ENCODE measurements at regions not wholly inside any gene's neighbourhood (a gene's known extent, or its start where the extent isn't known, plus 50 kb on each side); places are given as distances from the start of the nearest gene placed in this dataset.

DNA sequence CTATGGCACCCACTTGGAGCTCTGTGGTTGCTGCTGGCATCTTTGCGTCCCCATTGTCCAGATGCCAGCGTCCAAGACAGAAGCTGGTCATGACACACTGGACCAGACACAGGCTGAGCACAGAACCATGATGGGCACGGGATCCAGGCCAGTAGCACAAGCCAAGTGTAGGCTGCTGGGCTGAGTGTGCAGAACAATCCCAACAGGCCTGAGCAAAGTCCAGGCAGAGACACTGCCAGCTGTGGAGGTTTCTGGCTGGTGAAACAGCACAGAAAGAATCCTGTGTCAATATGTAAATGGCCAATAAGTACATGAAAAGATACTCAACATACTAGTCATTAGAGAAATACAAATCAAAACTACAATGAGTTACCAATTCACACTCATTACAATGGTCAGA lies 705.4 kb downstream of the METTL4 start:
- Histone ChIP-seq H3F3A (replicated peaks; ENCODE audit: insufficient read depth) (no peaks in the 10 kb centered on the region), H3K4me3 (ENCODE audit: low read depth in 2 of 2, low read length in 1 of 2) (no peak overlapping the region), H3K9me3 (no peaks in the 10 kb centered on the region), H3K27ac (ENCODE audit: low read depth in 2 of 2, low read length in 1 of 2) (no peak overlapping the region), H3K36me3 (replicated peaks in 1 of 2; ENCODE audit: control insufficient read depth in 1 of 2, insufficient read depth in 2 of 2, low read length in 1 of 2) (no peaks in the 10 kb centered on the region), H3K27me3 (ENCODE audit: insufficient read depth) (no peaks in the 10 kb centered on the region), H3K79me2 (ENCODE audit: insufficient read depth) (no peaks in the 10 kb centered on the region), H3K9me2 (peaks cover 3% of the 10 kb centered on the region; the same call in 1 of the 2 replicates), H4K20me1 (ENCODE audit: insufficient read depth) (no peaks in the 10 kb centered on the region), H3K4me1 (ENCODE audit: control insufficient read depth in 1 of 2, insufficient read depth in 2 of 2, low read depth in 1 of 2, low read length in 1 of 2) (no peaks in the 10 kb centered on the region), H3K9ac (no peak overlapping the region), H3K4me2 (no peak overlapping the region), H2AFZ (ENCODE audit: low read depth) (no peak overlapping the region)
- no peak for DNase-seq
- WGBS (ENCODE audit: low lambda C conversion rate): 13% methylated on average over 3 of the region's 3 CpGs
- TF ChIP-seq GATA2 (CRISPR knock-in tag; IDR thresholded peaks at IDR 0.05) (no peak), RFX5 (IDR thresholded peaks at IDR 0.05; ENCODE audit: low read length) (no peak), RCOR1 (IDR thresholded peaks at IDR 0.05; ENCODE audit: low read length) (no peak)
- ChIA-PET CTCF (no interaction called here), POLR2A (no interaction called here)

DNA sequence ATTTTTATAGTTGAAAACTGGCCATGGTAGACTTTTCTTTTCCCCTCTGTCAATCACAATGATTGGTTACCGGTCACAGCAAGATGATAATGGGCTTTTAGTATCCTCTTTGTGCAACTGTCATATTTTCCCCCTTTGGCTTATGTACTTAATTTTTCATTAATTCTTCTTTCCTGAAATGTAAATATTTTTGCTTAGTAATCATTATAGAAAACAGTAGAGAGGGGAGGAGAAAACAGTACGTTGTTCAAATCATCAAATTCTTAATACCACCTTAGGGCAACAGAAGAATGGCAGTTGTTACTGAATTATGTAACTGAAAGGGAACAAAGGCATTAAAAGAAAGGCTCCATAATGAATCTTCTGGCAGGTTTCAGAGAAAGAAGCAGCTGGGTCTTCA lies 699.0 kb downstream of the METTL4 start:
- ChIA-PET POLR2A (no interaction called here), CTCF (no interaction called here)
- Histone ChIP-seq H3K9me2 (no peaks in the 10 kb centered on the region; the same call in 1 of the 2 replicates), H3K4me3 (ENCODE audit: low read depth in 2 of 2, low read length in 1 of 2) (no peak overlapping the region), H3K79me2 (ENCODE audit: insufficient read depth) (no peaks in the 10 kb centered on the region), H3K27ac (ENCODE audit: low read depth in 2 of 2, low read length in 1 of 2) (no peak overlapping the region), H3F3A (replicated peaks; ENCODE audit: insufficient read depth) (no peaks in the 10 kb centered on the region), H3K4me1 (ENCODE audit: control insufficient read depth in 1 of 2, insufficient read depth in 2 of 2, low read depth in 1 of 2, low read length in 1 of 2) (no peaks in the 10 kb centered on the region), H3K4me2 (no peak overlapping the region), H4K20me1 (ENCODE audit: insufficient read depth) (no peaks in the 10 kb centered on the region), H3K36me3 (replicated peaks in 1 of 2; ENCODE audit: control insufficient read depth in 1 of 2, insufficient read depth in 2 of 2, low read length in 1 of 2) (no peaks in the 10 kb centered on the region), H3K9ac (no peak overlapping the region), H3K9me3 (no peaks in the 10 kb centered on the region), H2AFZ (ENCODE audit: low read depth) (no peak overlapping the region), H3K27me3 (ENCODE audit: insufficient read depth) (no peaks in the 10 kb centered on the region)
- no peak for DNase-seq
- no peak for TF ChIP-seq CHD2 (IDR thresholded peaks at IDR 0.05; ENCODE audit: low read length, partially characterized antibody)
- TF ChIP-seq GABPA (IDR thresholded peaks at IDR 0.05; ENCODE audit: low read depth): no peak
- TF ChIP-seq, protein P1, sequence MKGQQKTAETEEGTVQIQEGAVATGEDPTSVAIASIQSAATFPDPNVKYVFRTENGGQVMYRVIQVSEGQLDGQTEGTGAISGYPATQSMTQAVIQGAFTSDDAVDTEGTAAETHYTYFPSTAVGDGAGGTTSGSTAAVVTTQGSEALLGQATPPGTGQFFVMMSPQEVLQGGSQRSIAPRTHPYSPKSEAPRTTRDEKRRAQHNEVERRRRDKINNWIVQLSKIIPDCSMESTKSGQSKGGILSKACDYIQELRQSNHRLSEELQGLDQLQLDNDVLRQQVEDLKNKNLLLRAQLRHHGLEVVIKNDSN (IDR thresholded peaks at IDR 0.05; ENCODE audit: borderline replicate concordance, low read depth): no peak
- no peak for TF ChIP-seq YY1 (IDR thresholded peaks at IDR 0.05; ENCODE audit: low read depth)
- no peak for TF ChIP-seq RFX5 (IDR thresholded peaks at IDR 0.05; ENCODE audit: low read length)
- no peak for TF ChIP-seq MEF2A (IDR thresholded peaks at IDR 0.05; ENCODE audit: borderline replicate concordance, low read depth)
- no peak for TF ChIP-seq RAD21 (IDR thresholded peaks at IDR 0.05; ENCODE audit: low read length)
- TF ChIP-seq, protein P2, sequence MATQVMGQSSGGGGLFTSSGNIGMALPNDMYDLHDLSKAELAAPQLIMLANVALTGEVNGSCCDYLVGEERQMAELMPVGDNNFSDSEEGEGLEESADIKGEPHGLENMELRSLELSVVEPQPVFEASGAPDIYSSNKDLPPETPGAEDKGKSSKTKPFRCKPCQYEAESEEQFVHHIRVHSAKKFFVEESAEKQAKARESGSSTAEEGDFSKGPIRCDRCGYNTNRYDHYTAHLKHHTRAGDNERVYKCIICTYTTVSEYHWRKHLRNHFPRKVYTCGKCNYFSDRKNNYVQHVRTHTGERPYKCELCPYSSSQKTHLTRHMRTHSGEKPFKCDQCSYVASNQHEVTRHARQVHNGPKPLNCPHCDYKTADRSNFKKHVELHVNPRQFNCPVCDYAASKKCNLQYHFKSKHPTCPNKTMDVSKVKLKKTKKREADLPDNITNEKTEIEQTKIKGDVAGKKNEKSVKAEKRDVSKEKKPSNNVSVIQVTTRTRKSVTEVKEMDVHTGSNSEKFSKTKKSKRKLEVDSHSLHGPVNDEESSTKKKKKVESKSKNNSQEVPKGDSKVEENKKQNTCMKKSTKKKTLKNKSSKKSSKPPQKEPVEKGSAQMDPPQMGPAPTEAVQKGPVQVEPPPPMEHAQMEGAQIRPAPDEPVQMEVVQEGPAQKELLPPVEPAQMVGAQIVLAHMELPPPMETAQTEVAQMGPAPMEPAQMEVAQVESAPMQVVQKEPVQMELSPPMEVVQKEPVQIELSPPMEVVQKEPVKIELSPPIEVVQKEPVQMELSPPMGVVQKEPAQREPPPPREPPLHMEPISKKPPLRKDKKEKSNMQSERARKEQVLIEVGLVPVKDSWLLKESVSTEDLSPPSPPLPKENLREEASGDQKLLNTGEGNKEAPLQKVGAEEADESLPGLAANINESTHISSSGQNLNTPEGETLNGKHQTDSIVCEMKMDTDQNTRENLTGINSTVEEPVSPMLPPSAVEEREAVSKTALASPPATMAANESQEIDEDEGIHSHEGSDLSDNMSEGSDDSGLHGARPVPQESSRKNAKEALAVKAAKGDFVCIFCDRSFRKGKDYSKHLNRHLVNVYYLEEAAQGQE (IDR thresholded peaks at IDR 0.05; ENCODE audit: low read depth, low read length): no peak
- no peak for TF ChIP-seq TAF1 (IDR thresholded peaks at IDR 0.05; ENCODE audit: borderline replicate concordance, low read depth, low read length)
- TF ChIP-seq EZH2phosphoT487 (IDR thresholded peaks at IDR 0.05; ENCODE audit: borderline replicate concordance, low read depth): no peak
- 9% methylated on average over 2 of the region's 2 CpGs for WGBS (ENCODE audit: low lambda C conversion rate)

Data from SK-N-SH (cell line).